Fibroblast of lung (primary cell): ENCODE measurements at regions not wholly inside any gene's neighbourhood (a gene's known extent, or its start where the extent isn't known, plus 50 kb on each side); places are given as distances from the start of the nearest gene placed in this dataset.
"Not testable (repeated sequence)": the region's sequence is repeated elsewhere in the genome, so short reads cannot be mapped to it uniquely, and the experiment has no call there.

Experiments
- CTCF ChIP-seq, 2 donors: IDR thresholded peaks in 1 of 2; conservative IDR thresholded peaks in 1 of 2; 1 replicate in 1 of 2; 2 replicates in 1 of 2; pipeline ENCODE4 v1.5.1; 2011 to 2012; ENCODE audit warnings: low read length in 2 of 2, control low read depth in 1 of 2, inconsistent platforms in 1 of 2, low read depth in 1 of 2, mild to moderate bottlenecking in 1 of 2
- EZH2 ChIP-seq: IDR thresholded peaks from 2 replicates; pipeline ENCODE4 v1.5.1; 2012; ENCODE audit warnings: low read length, control low read depth, mild to moderate bottlenecking; ENCODE audit errors: missing control alignments

- TF ChIP-seq CTCF (conservative IDR thresholded peaks at IDR 0.05 in 1 of 2, IDR thresholded peaks at IDR 0.05 in 1 of 2; ENCODE audit: low read depth in 1 of 2, low read length in 2 of 2); EZH2: not testable (repeated sequence)
Observed at GRCh38 chrY:26319488-26320202, 697.7 kb downstream of the CDY1 start.
